GM15510 (cell line): ENCODE measurements at regions not wholly inside any gene's neighbourhood (a gene's known extent, or its start where the extent isn't known, plus 50 kb on each side); places are given as distances from the start of the nearest gene placed in this dataset.

Source experiments
- POLR2A ChIP-seq: IDR thresholded peaks from 3 replicates; pipeline ENCODE4 v1.6.1; 2011; ENCODE audit warnings: borderline replicate concordance; ENCODE audit not compliant: insufficient read length; ENCODE audit errors: extremely low read depth

DNA sequence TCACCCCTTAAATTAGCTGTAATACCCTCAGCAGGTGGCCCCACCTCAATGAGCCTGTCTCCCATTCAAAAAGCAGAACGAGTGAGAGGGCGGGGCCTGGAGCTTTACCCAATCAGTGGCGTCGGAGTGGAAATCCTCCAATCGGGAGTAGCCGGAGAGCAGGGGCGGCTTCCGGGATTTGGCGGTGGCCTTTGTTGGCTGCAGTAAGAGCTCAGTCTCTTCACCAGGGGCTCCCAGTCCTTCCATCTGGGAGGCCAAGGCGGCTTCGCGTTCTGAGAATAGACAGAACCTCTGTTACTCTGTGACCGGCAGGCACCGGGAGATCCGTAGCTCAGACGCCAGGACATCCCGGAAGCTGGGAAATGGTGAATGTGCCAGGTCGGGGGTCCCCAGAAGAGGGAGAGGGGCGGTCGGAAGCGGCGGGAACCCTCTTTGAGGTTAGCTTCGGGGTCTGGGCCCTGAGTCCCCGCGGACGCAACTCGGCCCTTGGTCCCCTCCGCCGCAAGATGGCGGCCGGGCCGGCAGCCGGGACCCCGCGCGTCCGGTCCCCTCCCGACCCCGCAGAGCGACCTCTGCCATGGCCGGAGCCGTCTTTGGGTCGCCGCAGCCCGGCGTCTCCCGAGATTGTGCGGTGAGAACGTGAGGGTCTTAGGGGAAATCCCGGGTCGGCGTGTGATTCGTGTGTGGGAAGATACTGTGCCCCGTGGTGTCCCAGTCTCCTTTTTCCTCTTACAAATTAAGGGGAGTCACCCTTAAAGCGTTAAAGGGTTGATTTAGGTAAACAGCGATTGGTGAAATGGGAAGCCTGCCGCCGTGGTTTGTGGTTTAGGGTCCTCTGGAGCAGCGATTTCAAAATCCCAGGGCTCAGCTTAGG, 160.3 kb upstream of the ZNF267 start:
- TF ChIP-seq POLR2A: peak; percentile 96

DNA sequence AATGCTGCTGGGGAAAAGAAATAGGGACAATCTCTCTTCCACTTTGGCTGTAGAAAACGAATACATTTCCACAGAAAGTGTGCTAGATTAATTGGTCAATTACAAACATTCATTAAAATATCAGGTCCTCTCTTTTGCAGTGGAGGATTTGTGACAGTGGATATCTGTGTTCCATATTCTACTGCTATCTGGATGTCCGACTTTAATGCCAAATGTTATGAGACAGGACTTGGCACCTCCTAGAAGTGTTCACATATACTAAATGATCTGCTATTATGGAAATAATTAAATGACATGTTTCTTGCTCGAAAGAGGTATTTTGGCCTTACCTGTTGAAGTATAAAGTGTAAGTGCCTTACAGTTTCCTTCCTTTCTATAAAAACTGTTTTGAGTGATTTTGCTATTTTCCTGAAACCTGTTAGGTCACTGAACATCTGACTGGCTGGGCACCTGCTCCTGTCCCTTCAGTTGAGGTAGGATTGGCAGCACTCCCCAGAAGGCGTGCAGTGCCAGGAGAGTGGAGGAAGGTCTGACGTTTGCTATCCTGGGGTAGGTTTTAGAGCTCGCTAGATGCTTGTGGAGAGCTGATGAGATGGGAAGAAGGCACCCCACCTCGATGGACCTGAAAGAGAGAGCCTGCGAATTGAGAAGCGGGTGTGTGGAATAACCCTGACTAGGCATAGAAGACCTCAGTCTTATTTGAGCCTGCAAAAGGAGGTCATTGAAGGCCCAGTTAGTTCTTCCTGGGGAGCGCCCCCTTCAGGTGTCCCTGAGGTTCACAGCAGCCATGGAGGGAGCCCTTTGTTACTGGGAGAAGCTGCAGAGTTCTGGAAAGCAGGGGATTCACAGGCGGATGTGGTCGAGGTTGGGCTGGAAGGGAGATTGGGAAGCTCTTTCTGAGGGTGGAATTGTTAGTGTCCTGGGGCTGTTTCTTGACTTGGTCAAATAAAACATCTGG, 159.4 kb upstream of the ZNF267 start:
- no peak for TF ChIP-seq POLR2A

DNA sequence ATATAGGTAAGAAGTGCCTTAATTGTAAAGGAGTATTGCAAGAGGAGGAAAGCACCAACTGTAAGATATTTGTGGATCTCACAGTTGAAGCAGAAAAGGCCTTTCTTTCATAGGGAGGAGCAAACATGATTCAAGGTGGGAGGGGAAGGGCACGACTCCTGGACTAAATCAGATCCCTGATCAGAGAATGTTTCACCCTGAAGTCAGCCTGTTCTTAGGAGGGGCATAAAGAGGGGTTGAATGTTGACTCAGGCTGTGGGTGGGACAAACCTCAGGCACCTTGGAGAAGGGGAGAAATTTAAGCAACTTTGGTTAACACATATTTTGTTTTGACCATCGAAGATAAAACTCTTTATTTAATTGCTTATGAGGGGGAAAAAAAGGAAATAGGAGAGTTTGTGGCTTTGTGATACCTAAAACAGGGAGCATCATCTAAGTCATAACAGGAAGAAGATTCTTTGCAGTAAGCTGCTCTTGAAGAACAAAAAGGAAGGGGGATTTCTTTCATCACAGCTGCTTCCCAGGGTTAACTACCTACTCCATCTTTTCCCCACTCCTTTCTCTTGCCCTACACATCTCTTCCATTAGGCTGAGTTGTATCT, 158.6 kb upstream of the ZNF267 start:
- TF ChIP-seq POLR2A: no peak

DNA sequence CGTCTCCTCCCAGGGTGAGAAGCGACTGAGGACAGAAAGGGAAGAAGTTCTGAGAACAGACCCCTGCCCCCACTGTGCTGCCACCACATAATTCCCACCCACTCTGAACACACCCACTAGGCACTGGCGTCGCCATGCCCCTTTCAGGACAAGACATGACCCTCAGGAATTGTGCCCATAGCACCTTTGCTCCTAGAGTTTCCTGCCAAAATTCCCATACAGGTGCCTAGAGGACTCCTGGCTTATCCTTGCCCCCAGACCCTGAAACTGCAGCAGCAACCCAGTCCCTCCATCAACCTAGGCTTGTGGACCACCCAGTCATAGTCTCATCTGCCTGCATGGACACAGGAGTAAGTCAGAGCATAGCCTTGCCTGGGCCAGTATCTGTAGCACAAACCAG, 157.7 kb upstream of the ZNF267 start:
- TF ChIP-seq POLR2A: no peak

DNA sequence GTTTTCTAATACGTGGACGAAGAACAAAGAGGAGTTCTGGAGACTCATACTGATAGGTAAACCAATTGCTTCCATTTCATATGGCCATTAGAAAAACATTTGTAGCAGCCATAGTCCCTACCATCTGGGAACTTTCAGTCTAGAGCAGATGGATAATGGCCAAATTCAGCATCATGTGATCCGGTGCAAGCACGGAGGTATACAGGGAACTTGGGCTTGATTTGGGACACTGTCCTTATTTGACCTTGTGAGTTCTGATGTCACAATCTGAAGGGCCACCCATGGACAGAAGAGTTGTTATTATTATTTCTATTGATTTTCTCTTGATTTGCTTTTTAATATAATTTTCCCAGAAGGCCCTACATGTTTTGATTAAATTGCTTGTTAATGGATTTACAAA, 154.6 kb upstream of the ZNF267 start:
- no peak for TF ChIP-seq POLR2A

DNA sequence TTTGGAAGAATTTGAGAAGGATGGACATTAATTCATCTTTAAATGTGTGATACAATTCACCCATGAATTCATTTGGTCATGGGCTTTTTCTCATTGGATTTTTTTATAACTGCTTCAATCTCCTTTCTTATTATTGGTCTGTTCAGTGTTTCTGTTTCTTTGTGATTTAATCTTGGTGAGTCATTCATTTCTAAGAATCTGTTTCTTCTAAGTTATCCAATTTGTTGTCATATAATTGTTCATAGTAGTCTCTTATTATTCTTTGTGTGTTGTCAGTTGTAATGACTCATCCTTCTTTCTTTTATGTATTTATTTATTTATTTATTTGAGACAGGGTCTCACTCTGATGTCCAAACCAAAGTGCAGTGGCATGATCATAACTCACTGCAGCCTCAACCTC, 146.1 kb upstream of the ZNF267 start:
- no peak for TF ChIP-seq POLR2A

DNA sequence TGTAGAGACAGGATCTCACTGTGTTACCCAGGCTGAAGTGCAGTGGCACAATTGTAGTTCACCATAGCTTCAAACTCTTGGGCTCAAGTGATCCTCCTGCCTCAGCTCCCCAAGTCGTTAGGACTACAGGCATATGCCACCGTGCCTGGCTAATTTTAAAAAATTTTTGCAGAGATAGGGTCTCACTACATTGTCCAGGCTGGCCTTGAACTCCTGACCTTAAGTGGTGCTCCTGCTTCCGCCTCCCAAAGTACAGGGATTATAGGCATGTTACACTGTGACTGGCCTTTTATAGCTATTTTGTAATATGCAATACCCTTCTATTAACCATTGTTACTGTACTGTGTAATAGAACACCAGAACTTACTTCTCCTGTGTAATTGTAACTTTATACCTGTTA, 139.3 kb upstream of the ZNF267 start:
- no peak for TF ChIP-seq POLR2A

DNA sequence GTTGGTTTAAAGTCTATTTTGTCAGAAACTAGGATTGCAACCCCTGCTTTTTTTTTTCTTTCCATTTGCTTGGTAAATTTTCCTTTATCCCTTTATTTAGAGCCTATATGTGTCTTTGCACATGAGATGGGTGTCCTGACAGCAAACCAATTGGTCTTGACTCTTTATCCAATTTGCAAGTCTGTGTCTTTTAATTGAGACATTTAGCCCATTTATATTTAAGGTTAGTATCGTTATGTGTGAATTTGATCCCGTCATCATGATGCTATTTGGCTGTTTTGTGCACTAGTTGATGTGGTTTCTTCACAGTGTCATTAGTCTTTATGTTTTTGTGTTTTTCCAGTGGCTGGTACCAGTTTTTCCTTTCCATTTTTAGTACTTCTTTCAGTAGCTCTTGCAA, 127.7 kb upstream of the ZNF267 start:
- no peak for TF ChIP-seq POLR2A

DNA sequence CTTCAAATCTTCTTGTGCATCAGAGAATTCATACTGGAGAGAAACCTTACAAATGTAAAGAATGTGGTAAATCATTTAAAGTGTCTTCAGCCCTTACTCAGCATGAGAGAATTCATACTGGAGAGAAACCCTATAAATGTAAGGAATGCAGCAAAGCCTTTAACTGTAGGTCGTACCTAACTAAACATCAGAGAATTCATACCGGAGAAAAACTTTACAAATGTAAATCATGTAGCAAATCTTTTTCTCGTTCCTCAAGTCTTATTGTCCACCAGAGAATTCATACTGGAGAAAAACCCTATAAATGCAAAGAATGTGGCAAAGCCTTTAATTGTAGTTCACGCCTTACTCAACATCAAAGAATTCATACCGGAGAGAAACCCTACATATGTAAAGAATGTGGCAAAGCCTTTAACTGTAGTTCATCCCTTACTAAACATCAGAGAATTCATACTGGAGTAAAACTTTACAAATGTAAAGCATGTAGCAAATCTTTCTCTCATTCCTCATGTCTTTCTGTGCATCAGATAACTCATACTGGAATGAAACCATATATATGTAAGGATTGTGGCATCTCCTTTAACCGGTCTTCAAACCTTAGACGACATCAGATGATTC, 118.5 kb upstream of the ZNF267 start:
- TF ChIP-seq POLR2A: no peak

DNA sequence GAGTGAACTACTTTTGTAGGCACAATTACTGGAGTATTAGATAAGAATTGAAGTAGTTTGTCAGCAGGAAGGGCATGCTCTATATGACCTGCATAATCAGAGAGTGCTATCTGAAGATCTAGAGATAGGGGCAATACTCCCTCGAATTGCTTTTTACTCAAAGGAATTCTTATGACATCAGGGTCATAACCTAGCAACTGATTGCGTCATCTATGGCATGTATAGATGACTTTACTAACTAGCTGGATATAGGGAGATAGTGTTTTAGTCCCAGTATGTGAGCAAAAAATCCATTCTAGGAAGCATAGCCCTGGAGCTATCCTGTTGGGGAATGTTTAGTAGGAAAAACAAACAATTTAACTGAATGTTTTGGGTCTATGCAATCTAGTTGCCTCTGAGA, 109.5 kb upstream of the ZNF267 start:
- no peak for TF ChIP-seq POLR2A

DNA sequence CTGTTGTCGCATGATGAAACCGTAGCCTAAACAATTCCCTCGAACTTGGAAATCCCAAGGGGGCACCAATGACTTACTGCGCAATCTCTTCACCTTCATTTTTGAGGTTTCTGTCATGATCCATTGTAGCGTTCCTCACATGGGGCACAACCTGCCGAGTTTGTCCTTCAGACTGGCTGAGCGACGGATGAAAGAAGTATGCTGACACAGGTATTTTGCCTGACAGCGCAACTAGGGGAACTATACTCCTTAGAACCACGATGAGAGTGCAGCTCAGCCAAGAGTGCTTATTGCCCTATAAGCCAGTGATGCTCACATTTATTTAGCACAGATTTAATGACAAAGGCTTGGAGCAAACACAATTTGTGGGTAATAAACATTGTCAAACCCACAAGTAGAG, 106.3 kb upstream of the ZNF267 start:
- no peak for TF ChIP-seq POLR2A

DNA sequence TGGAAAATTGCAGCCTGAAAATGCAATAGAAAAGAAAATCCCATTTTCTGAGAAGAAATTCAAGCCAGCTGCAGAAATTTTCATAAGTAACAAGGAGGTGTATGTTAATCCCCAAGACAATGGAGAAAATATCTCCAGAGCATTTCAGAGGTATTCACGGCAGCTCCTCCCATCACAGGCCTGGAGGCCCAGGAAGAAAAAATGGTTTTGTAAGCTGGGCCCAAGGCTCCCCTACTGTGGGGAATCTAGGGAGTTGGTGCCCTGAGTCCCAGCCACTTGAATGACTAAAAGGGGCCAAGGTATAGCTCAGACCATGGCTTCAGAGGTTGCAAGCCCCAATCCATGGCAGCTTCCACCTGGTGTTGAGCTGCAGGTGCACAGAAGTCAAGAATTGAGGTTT, 93.3 kb upstream of the ZNF267 start:
- no peak for TF ChIP-seq POLR2A

DNA sequence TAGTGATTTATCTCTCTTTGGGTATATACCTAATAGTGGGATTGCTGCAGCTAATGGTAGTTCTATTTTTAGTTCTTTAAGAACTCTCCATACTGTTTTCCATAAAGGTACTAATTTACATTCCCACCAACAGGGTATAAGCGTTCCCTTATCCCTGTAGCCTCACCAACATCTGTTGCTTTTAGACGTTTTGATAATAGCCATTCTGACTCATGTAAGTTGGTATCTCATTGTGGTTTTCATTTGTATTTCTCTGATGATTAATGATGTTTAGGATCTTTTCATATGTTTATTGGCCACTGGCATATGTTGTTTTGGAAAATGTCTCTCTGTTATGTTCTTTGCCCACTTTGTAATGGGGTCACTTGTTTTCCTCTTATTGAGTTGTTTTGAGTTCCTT, 88.5 kb upstream of the ZNF267 start:
- TF ChIP-seq POLR2A: no peak

DNA sequence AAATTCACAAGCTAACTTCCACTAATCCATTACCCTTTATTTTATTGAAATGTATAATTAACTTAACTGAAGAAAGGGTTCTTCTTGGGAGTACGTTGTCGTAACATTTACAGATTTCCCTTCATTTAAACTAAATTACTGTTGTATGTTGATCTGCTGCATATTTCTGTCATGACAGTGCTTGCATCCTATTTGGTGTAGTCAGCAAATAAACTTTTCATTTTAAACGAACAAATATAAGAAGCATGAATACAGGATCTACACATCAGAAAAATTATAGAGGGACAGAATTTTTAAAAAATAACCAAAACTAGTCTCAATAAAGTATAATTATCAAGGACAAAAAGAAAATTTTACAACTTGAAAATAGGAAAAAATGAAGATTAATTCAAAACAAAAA, 66.5 kb upstream of the ZNF267 start:
- TF ChIP-seq POLR2A: no peak

DNA sequence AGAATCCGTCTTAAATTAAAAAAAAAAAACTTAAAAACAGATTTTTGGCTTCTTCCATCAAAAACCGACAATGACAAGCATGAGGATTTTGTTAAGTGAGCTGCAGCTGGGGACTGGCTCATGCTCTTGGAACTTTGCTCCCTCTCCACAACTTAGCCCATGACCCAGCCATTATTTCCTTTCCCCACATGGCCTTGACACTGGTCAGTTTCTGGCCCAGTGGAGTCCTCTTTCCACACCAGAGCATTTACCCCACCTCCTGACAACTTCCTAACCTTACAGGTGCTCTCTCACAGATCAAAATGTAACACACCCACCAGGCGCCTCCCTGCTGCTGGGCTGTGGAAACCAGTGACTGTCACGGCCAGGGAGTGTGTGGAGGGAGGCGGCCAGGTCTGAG, 62.7 kb upstream of the ZNF267 start:
- TF ChIP-seq POLR2A: no peak

DNA sequence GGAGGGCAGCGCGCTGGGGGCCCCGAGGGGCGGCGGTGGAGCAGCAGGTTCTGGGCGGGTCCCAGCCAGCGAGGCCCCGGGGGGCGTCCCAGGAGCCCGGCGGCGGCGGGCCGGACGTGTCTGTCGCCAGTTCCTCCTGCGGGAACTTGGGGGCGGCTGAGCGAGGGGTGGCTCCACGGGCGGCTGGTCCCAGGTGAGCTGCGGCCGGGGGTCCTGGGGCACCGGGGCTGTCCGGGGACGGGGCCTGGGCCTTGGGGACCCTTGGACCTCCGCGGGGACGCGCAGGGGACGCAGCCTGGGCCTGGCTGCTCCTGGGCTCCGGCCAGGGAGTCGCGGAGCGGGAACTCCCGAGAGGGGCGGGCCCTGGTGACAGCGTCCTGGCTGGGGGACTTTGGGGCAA, 54.2 kb upstream of the ZNF267 start:
- TF ChIP-seq POLR2A: no peak

DNA sequence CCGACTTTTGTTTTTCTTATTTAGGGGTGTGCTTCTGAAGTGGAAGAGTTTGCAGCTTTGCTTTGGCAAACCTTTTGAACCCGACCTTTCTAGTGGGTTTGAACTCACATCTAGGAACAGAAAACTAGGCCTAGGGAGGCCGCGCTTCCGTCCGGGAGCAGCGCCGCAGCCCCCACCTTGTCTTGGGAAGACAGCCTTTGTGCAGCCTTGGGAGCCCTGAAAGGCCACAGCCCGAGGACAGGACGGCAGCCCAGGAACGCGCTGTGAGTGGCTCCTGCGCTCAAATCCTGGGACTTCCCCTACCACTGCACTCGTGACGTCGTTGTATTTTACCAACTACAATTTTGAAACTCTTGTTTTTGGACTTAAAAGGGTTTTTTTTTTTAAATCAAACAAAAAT, 53.7 kb upstream of the ZNF267 start:
- TF ChIP-seq POLR2A: no peak
